Ovary (tissue), 3 donors: ENCODE measurements at regions not wholly inside any gene's neighbourhood (a gene's known extent, or its start where the extent isn't known, plus 50 kb on each side); places are given as distances from the start of the nearest gene placed in this dataset.

Source experiments
- CTCF ChIP-seq, 3 donors: fragments of 450-650 bp in 2 of 3; fragments of 200-600 bp in 1 of 3; IDR thresholded peaks; one replicate each; pipeline versions ENCODE4 v1.5.1 to v1.8.0; 2016 to 2022; ENCODE audit warnings: antibody characterized with exemption in 3 of 3, mild to moderate bottlenecking in 1 of 3
- EP300 ChIP-seq: sonication (generic); formaldehyde crosslinking; IDR thresholded peaks from one replicate; pipeline ENCODE4 v1.6.1; 2017; ENCODE audit warnings: antibody characterized with exemption
- donor health status: DM: no; HTN: no; CAD: no.

DNA sequence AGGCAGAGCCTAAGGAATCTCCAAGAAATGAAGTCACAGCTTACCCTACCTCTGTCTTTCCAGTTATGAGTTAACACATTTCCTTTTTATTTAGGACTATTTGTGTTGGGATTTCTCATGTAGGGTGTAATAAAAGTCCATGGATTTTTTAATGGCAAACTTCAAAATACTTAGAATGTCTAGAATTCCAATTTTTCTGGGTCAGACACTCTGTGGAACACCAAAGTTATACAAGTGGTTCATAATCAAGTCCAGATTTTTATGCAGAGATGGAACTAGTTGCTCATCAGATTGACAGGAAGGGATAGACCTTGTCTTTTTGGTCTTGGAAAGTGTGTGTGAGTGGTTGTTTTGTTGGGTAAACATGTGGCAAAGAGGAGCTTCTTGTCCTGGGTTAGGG is 69.8 kb upstream of the ADRA1D start:
- TF ChIP-seq EP300 (no peak), CTCF (IDR thresholded peaks at IDR 0.05) (no peak)
